DMS 273 (cell line): ENCODE measurements at regions not wholly inside any gene's neighbourhood (a gene's known extent, or its start where the extent isn't known, plus 50 kb on each side); places are given as distances from the start of the nearest gene placed in this dataset.
A peak's percentile ranks its signal among the peaks of the same experiment; 100 is the strongest.

Source experiments
- DNase-seq: peaks from one replicate; lab custom pipeline; 2025; ENCODE audit not compliant: unreplicated experiment; lab: John Stamatoyannopoulos, UW

- no peak for DNase-seq
Measured at GRCh38 chr12:131370791-131371347, 340.0 kb upstream of the SFSWAP start.

- peak; percentile 92 for DNase-seq
Measured at GRCh38 chr12:131371401-131372170, 339.3 kb upstream of the SFSWAP start.

GRCh38 chr12:131372171-131372475 is 338.8 kb upstream of the SFSWAP start:
- no peak for DNase-seq

GRCh38 chr12:131372706-131373195 is 338.1 kb upstream of the SFSWAP start:
- no peak for DNase-seq

GRCh38 chr12:131375261-131375971 is 335.5 kb upstream of the SFSWAP start:
- DNase-seq, result no peak

GRCh38 chr12:131375972-131376345 is 334.9 kb upstream of the SFSWAP start:
- DNase-seq, result no peak

GRCh38 chr12:131378176-131378842 is 332.6 kb upstream of the SFSWAP start:
- no peak for DNase-seq

GRCh38 chr12:131378861-131379665 is 331.8 kb upstream of the SFSWAP start:
- DNase-seq, result no peak

- no peak for DNase-seq
Measured at GRCh38 chr12:131379738-131380137, 331.2 kb upstream of the SFSWAP start.

GRCh38 chr12:131380220-131380964 is 330.5 kb upstream of the SFSWAP start:
- DNase-seq, result peak; percentile 5

- DNase-seq, result no peak
Measured at GRCh38 chr12:131380965-131381705, 329.8 kb upstream of the SFSWAP start.

GRCh38 chr12:131381716-131382430 is 329.0 kb upstream of the SFSWAP start:
- no peak for DNase-seq

- DNase-seq, result no peak
Measured at GRCh38 chr12:131383291-131383690, 327.6 kb upstream of the SFSWAP start.

- no peak for DNase-seq
Measured at GRCh38 chr12:131383741-131384543, 326.9 kb upstream of the SFSWAP start.

- no peak for DNase-seq
Measured at GRCh38 chr12:131384544-131384855, 326.4 kb upstream of the SFSWAP start.

- DNase-seq, result no peak
Measured at GRCh38 chr12:131385313-131386166, 325.4 kb upstream of the SFSWAP start.

GRCh38 chr12:131386167-131386521 is 324.7 kb upstream of the SFSWAP start:
- DNase-seq, result no peak
